Endothelial cell of umbilical vein (primary cell): ENCODE measurements at regions not wholly inside any gene's neighbourhood (a gene's known extent, or its start where the extent isn't known, plus 50 kb on each side); places are given as distances from the start of the nearest gene placed in this dataset.

ENCODE experiments used
- BruUV-seq: library from RNA; stranded (reverse); fragments of 400-500 nt; replicated peaks from 2 replicates; lab custom pipeline; 2021; lab: Mats Ljungman, UMichigan
- CTCF ChIA-PET: fragments of 300-600, 350-600 bp; sonication (Branson Sonifier 250); formaldehyde crosslinking; loops from one replicate; lab custom pipeline; 2021; ENCODE audit warnings: antibody characterized with exemption, inconsistent platforms; lab: Charles Lee
- POLR2A ChIA-PET: fragments of 300-600, 350-600 bp; sonication (Branson Sonifier 250); formaldehyde crosslinking; loops from one replicate; lab custom pipeline; 2021; ENCODE audit warnings: antibody characterized with exemption, inconsistent platforms; lab: Charles Lee
- DNase-seq: peaks from one replicate; pipeline ENCODE4 v3.0.0-alpha.2; 2011; ENCODE audit warnings: low read depth, low spot score
- FAIRE-seq: peaks from 2 replicates; lab custom pipeline; 2011; peaks lifted over from hg19 to GRCh38; lab: Jason Lieb, UNC
- H2AFZ ChIP-seq: 2 replicates; pipeline ENCODE4 v1.6.0; 2012; ENCODE audit warnings: low read depth, low read length, control low read depth, inconsistent platforms
- H3K27ac ChIP-seq: 2 replicates; pipeline ENCODE4 v1.5.1; 2011; ENCODE audit warnings: low read depth, mild to moderate bottlenecking, control low read depth, low read length, moderate library complexity; ENCODE audit not compliant: insufficient read depth
- H3K27me3 ChIP-seq, 2 experiments: 2 replicates each; pipeline versions ENCODE4 v1.6.0 to v1.6.1; 2011; ENCODE audit warnings: low read length in 2 of 2, mixed read lengths in 1 of 2; ENCODE audit not compliant: control insufficient read depth in 2 of 2, insufficient read depth in 2 of 2
- H3K36me3 ChIP-seq, 2 experiments: 2 replicates in 1 of 2; 3 replicates in 1 of 2; pipeline ENCODE4 v1.5.1; 2011; ENCODE audit warnings: low read length in 2 of 2, mild to moderate bottlenecking in 1 of 2, moderate library complexity in 1 of 2; ENCODE audit not compliant: control insufficient read depth in 2 of 2, insufficient read depth in 2 of 2; ENCODE audit errors: extremely low read depth in 1 of 2
- H3K4me1 ChIP-seq: 3 replicates; pipeline ENCODE4 v1.5.1; 2011; ENCODE audit warnings: mild to moderate bottlenecking, low read length; ENCODE audit not compliant: control insufficient read depth, insufficient read depth; ENCODE audit errors: extremely low read depth
- H3K4me2 ChIP-seq: 2 replicates; pipeline ENCODE4 v1.6.1; 2011; ENCODE audit warnings: low read length, control low read depth, mixed read lengths; ENCODE audit not compliant: insufficient read depth
- H3K4me3 ChIP-seq, 3 experiments: fragments of 200-600 bp in 1 of 3; sonication (generic), shearing (Covaris generic) in 1 of 3; replicated peaks in 1 of 3; 2 replicates each; pipeline ENCODE4 v1.5.1; 2011 to 2016; ENCODE audit warnings: control low read depth in 3 of 3, low read length in 3 of 3, mild to moderate bottlenecking in 2 of 3, inconsistent platforms in 1 of 3, low read depth in 1 of 3, moderate library complexity in 1 of 3; ENCODE audit not compliant: insufficient read depth in 1 of 3
- H3K79me2 ChIP-seq: 2 replicates; pipeline ENCODE4 v1.6.0; 2012; ENCODE audit warnings: low read length, inconsistent platforms; ENCODE audit not compliant: control insufficient read depth, insufficient read depth
- H3K9ac ChIP-seq: replicated peaks from 2 replicates; pipeline ENCODE3; 2011; ENCODE audit warnings: low read length, control low read depth; ENCODE audit not compliant: insufficient read depth; ENCODE audit errors: extremely low read depth
- H3K9me1 ChIP-seq: replicated peaks from 3 replicates; pipeline ENCODE4 v1.6.0; 2011; ENCODE audit warnings: mild to moderate bottlenecking, low read length; ENCODE audit not compliant: control insufficient read depth, insufficient read depth; ENCODE audit errors: extremely low read depth
- H3K9me3 ChIP-seq: replicated peaks from 2 replicates; pipeline ENCODE4 v1.5.1; 2012; ENCODE audit warnings: low read length, inconsistent platforms; ENCODE audit not compliant: control insufficient read depth, insufficient read depth
- H4K20me1 ChIP-seq: replicated peaks from 2 replicates; pipeline ENCODE3; 2011; ENCODE audit warnings: mild to moderate bottlenecking, low read length; ENCODE audit not compliant: control insufficient read depth, insufficient read depth; ENCODE audit errors: extremely low read depth
- EZH2 ChIP-seq: IDR thresholded peaks from 2 replicates; pipeline ENCODE4 v1.6.1; 2012; ENCODE audit warnings: borderline replicate concordance, low read depth, mild to moderate bottlenecking, moderate library complexity, low read length, inconsistent platforms; ENCODE audit not compliant: severe bottlenecking
- FOS ChIP-seq: IDR thresholded peaks from 2 replicates; pipeline ENCODE4 v1.6.1; 2011; ENCODE audit warnings: mild to moderate bottlenecking, low read length, moderate library complexity, borderline replicate concordance; ENCODE audit not compliant: insufficient read depth
- GATA2 ChIP-seq: IDR thresholded peaks from 2 replicates; pipeline ENCODE4 v1.7.0; 2011; ENCODE audit warnings: low read depth, mild to moderate bottlenecking, moderate library complexity, mixed read lengths, low read length; ENCODE audit not compliant: insufficient read length, insufficient read depth
- JUN ChIP-seq: IDR thresholded peaks from 2 replicates; pipeline ENCODE4 v1.6.1; 2011; ENCODE audit warnings: borderline replicate concordance, low read depth; ENCODE audit not compliant: insufficient read length, insufficient read depth
- MYC ChIP-seq: IDR thresholded peaks from one replicate; pipeline ENCODE4 v1.6.1; 2011; ENCODE audit warnings: mild to moderate bottlenecking, low read depth, low read length
- POLR2A ChIP-seq: IDR thresholded peaks from 2 replicates; pipeline ENCODE4 v1.6.1; 2012; ENCODE audit warnings: low read depth, mild to moderate bottlenecking, control low read depth, low read length
- POLR2AphosphoS5 ChIP-seq: IDR thresholded peaks from 2 replicates; pipeline ENCODE4 v1.6.1; 2012; ENCODE audit warnings: low read depth, mild to moderate bottlenecking, control low read depth, low read length, moderate library complexity; ENCODE audit not compliant: insufficient read depth
- dilution Hi-C: fragments of 300-500 bp; cut with MboI; formaldehyde crosslinking; loops from one replicate; pipeline ENCODE4 v1.15.0; 2019; ENCODE audit warnings: low sequenced_read_pairs; ENCODE audit not compliant: extremely low pct_ligation_motif_present
- intact Hi-C: fragments of 100-400 bp; cut with micrococcal nuclease; formaldehyde crosslinking; loops from one replicate; pipeline ENCODE4 v1.10.0; 2022
- TF ChIP-seq, protein P1 (sequence below), 2 donors: IDR thresholded peaks; 1 replicate in 1 of 2; 2 replicates in 1 of 2; pipeline ENCODE4 v1.5.1; 2011; ENCODE audit warnings: low read length in 2 of 2, mild to moderate bottlenecking in 2 of 2, moderate library complexity in 2 of 2, control low read depth in 1 of 2, inconsistent platforms in 1 of 2, low read depth in 1 of 2; ENCODE audit not compliant: insufficient read depth in 1 of 2; ENCODE audit errors: extremely low read depth in 1 of 2
- TF ChIP-seq, protein P2 (sequence below): IDR thresholded peaks from 2 replicates; pipeline ENCODE4 v1.6.1; 2011; ENCODE audit not compliant: insufficient read depth, insufficient read length

DNA sequence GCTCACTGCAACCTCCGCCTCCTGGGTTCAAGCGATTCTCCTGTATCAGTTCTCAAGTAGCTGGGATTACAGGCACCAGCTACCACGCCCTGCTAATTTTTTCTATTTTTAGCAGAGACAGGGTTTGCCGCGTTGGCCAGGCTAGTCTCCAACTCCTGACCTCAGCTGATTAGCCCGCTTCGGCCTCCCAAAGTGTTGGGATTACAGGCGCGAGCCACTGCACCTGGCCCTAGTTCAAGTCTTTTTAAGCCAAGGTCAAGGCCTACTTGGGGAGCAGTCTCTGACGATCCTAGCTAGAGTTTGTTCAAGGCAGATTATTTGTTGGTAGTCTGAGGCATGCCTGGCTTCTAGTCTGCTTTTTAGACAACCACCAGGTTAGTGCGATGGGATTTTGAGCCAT lies 709.5 kb upstream of the COBL start:
- no peaks in the 10 kb centered on the region for H3K9me1 ChIP-seq
- H4K20me1 ChIP-seq: no peaks in the 10 kb centered on the region
- ChIA-PET CTCF (no interaction called here), POLR2A (no interaction called here)
- no peak for DNase-seq
- intact Hi-C loops: no loop called here
- no peaks in the 10 kb centered on the region for H3K4me1 ChIP-seq
- no peak overlapping the region for H3K9ac ChIP-seq
- peak; percentile 28 for FAIRE-seq
- H3K27ac ChIP-seq: no peak overlapping the region
- no peak overlapping the region for H3K4me3 ChIP-seq
- H3K9me3 ChIP-seq: no peaks in the 10 kb centered on the region
- H3K4me2 ChIP-seq: no peak overlapping the region
- no peaks in the 10 kb centered on the region for H3K27me3 ChIP-seq
- H2AFZ ChIP-seq: no peak overlapping the region
- H3K36me3 ChIP-seq: no peaks in the 10 kb centered on the region
- dilution Hi-C loops: no loop called here
- H3K79me2 ChIP-seq: no peaks in the 10 kb centered on the region
- no peak for TF ChIP-seq MYC
- TF ChIP-seq POLR2A: no peak
- no peak for TF ChIP-seq POLR2AphosphoS5
- TF ChIP-seq, protein P1, sequence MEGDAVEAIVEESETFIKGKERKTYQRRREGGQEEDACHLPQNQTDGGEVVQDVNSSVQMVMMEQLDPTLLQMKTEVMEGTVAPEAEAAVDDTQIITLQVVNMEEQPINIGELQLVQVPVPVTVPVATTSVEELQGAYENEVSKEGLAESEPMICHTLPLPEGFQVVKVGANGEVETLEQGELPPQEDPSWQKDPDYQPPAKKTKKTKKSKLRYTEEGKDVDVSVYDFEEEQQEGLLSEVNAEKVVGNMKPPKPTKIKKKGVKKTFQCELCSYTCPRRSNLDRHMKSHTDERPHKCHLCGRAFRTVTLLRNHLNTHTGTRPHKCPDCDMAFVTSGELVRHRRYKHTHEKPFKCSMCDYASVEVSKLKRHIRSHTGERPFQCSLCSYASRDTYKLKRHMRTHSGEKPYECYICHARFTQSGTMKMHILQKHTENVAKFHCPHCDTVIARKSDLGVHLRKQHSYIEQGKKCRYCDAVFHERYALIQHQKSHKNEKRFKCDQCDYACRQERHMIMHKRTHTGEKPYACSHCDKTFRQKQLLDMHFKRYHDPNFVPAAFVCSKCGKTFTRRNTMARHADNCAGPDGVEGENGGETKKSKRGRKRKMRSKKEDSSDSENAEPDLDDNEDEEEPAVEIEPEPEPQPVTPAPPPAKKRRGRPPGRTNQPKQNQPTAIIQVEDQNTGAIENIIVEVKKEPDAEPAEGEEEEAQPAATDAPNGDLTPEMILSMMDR (IDR thresholded peaks at IDR 0.05; ENCODE audit: extremely low read depth in 1 of 2, insufficient read depth in 1 of 2, low read depth in 1 of 2, low read length in 2 of 2): no peak
- TF ChIP-seq EZH2: no peak
- TF ChIP-seq, protein P2, sequence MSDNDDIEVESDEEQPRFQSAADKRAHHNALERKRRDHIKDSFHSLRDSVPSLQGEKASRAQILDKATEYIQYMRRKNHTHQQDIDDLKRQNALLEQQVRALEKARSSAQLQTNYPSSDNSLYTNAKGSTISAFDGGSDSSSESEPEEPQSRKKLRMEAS: no peak
- TF ChIP-seq GATA2: no peak
- no peak for TF ChIP-seq FOS
- no peak for TF ChIP-seq JUN
- BruUV-seq: no TSS peak
